Aorta (tissue), 5 donors: ENCODE measurements at regions not wholly inside any gene's neighbourhood (a gene's known extent, or its start where the extent isn't known, plus 50 kb on each side); places are given as distances from the start of the nearest gene placed in this dataset.

ENCODE experiments used
- ATAC-seq: fragments of 200-7000 bp; cut with Tn5 transposase; one replicate; pipeline ENCODE4 v1.9.1; 2022; ENCODE audit warnings: moderate library complexity; ENCODE audit not compliant: low FRiP score
- DNase-seq, 2 donors: peaks; one replicate each; pipeline ENCODE4 v3.0.0-alpha.2; 2020
- H3K27ac ChIP-seq, 2 donors: one replicate each; pipeline ENCODE4 v1.5.1; 2013; ENCODE audit warnings: low read length in 2 of 2, mild to moderate bottlenecking in 2 of 2, moderate library complexity in 2 of 2, control low read depth in 1 of 2, inconsistent platforms in 1 of 2, low read depth in 1 of 2
- H3K27me3 ChIP-seq, 2 donors: one replicate each; pipeline ENCODE4 v1.6.1; 2013; ENCODE audit warnings: control low read depth in 1 of 2, low read length in 1 of 2, mild to moderate bottlenecking in 1 of 2, moderate library complexity in 1 of 2; ENCODE audit not compliant: insufficient read depth in 2 of 2, control insufficient read depth in 1 of 2
- H3K36me3 ChIP-seq, 2 donors: one replicate each; pipeline ENCODE4 v1.6.1; 2013; ENCODE audit warnings: control low read depth in 1 of 2, low read length in 1 of 2, mild to moderate bottlenecking in 1 of 2; ENCODE audit not compliant: insufficient read depth in 2 of 2, control insufficient read depth in 1 of 2
- H3K4me1 ChIP-seq, 2 donors: one replicate each; pipeline ENCODE4 v1.6.1; 2013; ENCODE audit warnings: low read length in 2 of 2, control low read depth in 1 of 2, mild to moderate bottlenecking in 1 of 2, moderate library complexity in 1 of 2; ENCODE audit not compliant: insufficient read depth in 2 of 2, control insufficient read depth in 1 of 2
- H3K4me3 ChIP-seq, 2 donors: one replicate each; pipeline ENCODE4 v1.5.1; 2013; ENCODE audit warnings: low read length in 2 of 2, control low read depth in 1 of 2, mild to moderate bottlenecking in 1 of 2
- H3K9me3 ChIP-seq: one replicate; pipeline ENCODE4 v1.6.1; 2013; ENCODE audit warnings: mild to moderate bottlenecking, low read length; ENCODE audit not compliant: control insufficient read depth
- WGBS, 2 donors: extraction: QIAGEN DNeasy Blood & Tissue Kit; methylation state at CpG; one replicate each; pipeline ENCODE4 v1.1.7; 2013; 5-methylcytosine and 5-hydroxymethylcytosine counted together
- intact Hi-C, 2 donors: fragments of 100-400 bp; cut with DNase I; formaldehyde crosslinking; loops; one replicate each; pipeline versions ENCODE4 v1.14.2 to v1.15.0; 2022
- donor health status: healthy with polysubstance abuse.
- donor health status: Bipolar disorder and iron deficiency.
- donor health status: DM: no; HTN: no; CAD: no.
- donor health status: DM: no; HTN: no; CAD: no.
- donor health status: DM: yes; HTN: yes; CAD: no.

- no peak for DNase-seq
- Histone ChIP-seq H3K9me3 (no peaks in the 10 kb centered on the region), H3K4me1 (no peaks in the 10 kb centered on the region), H3K4me3 (no peak overlapping the region), H3K36me3 (no peaks in the 10 kb centered on the region), H3K27ac (no peak overlapping the region), H3K27me3 (no peaks in the 10 kb centered on the region)
- 74 to 75% methylated on average over 2 of the region's 2 CpGs for WGBS, 2 donors
- no peak for ATAC-seq
- intact Hi-C loops: no loop called here
Measured at GRCh38 chr11:115081972-115082371, 403.6 kb downstream of the NXPE2 start.

GRCh38 chr11:115083144-115083806 is 404.9 kb downstream of the NXPE2 start:
- DNase-seq (no peak), ATAC-seq (no peak)
- no peaks in the 10 kb centered on the region for H3K4me1 ChIP-seq
- intact Hi-C loops: no loop called here
- no peaks in the 10 kb centered on the region for H3K36me3 ChIP-seq
- H3K4me3 ChIP-seq: no peak overlapping the region
- 61 to 62% methylated on average over 13 of the region's 13 CpGs for WGBS, 2 donors
- no peaks in the 10 kb centered on the region for H3K9me3 ChIP-seq
- H3K27ac ChIP-seq: no peak overlapping the region
- no peaks in the 10 kb centered on the region for H3K27me3 ChIP-seq

GRCh38 chr11:115084231-115084630 is 405.9 kb downstream of the NXPE2 start:
- H3K27ac ChIP-seq: no peak overlapping the region
- intact Hi-C loops: no loop called here
- H3K36me3 ChIP-seq: no peaks in the 10 kb centered on the region
- H3K27me3 ChIP-seq: no peaks in the 10 kb centered on the region
- no peak overlapping the region for H3K4me3 ChIP-seq
- no peaks in the 10 kb centered on the region for H3K4me1 ChIP-seq
- no peaks in the 10 kb centered on the region for H3K9me3 ChIP-seq
- no peak for DNase-seq
- ATAC-seq: no peak
- 48 to 65% methylated on average over 4 of the region's 4 CpGs for WGBS, 2 donors

GRCh38 chr11:115085461-115086210 is 407.3 kb downstream of the NXPE2 start:
- no peak for ATAC-seq

GRCh38 chr11:115087791-115088190 is 409.5 kb downstream of the NXPE2 start:
- Histone ChIP-seq H3K4me3 (no peak overlapping the region), H3K9me3 (no peaks in the 10 kb centered on the region), H3K27ac (no peak overlapping the region), H3K36me3 (no peaks in the 10 kb centered on the region), H3K27me3 (no peaks in the 10 kb centered on the region), H3K4me1 (no peaks in the 10 kb centered on the region)
- ATAC-seq (no peak), DNase-seq (no peak)
- WGBS, 2 donors: 80 to 83% methylated on average over 2 of the region's 2 CpGs
- intact Hi-C loops: no loop called here

More at GRCh38 chr11:115085461-115086210, 407.3 kb downstream of the NXPE2 start:
- intact Hi-C loops: no loop called here
- no peak overlapping the region for H3K27ac ChIP-seq
- 49 to 54% methylated on average over 5 of the region's 5 CpGs for WGBS, 2 donors
- no peaks in the 10 kb centered on the region for H3K36me3 ChIP-seq
- H3K27me3 ChIP-seq: no peaks in the 10 kb centered on the region
- H3K4me1 ChIP-seq: no peaks in the 10 kb centered on the region
- no peak for DNase-seq
- H3K4me3 ChIP-seq: no peak overlapping the region
- H3K9me3 ChIP-seq: no peaks in the 10 kb centered on the region

GRCh38 chr11:115092516-115092915 is 411.7 kb downstream of the CADM1 start:
- no peaks in the 10 kb centered on the region for H3K4me1 ChIP-seq
- DNase-seq: no peak
- 30 to 43% methylated on average over 3 of the region's 3 CpGs for WGBS, 2 donors
- intact Hi-C loops: no loop called here
- H3K36me3 ChIP-seq: no peaks in the 10 kb centered on the region
- no peaks in the 10 kb centered on the region for H3K27me3 ChIP-seq
- no peak overlapping the region for H3K27ac ChIP-seq
- no peak for ATAC-seq
- H3K4me3 ChIP-seq: no peak overlapping the region
- H3K9me3 ChIP-seq: peaks cover 2% of the 10 kb centered on the region

- no peak overlapping the region for H3K4me3 ChIP-seq
- no peaks in the 10 kb centered on the region for H3K36me3 ChIP-seq
- DNase-seq (no peak), ATAC-seq (no peak)
- no peaks in the 10 kb centered on the region for H3K4me1 ChIP-seq
- H3K27ac ChIP-seq: no peak overlapping the region
- intact Hi-C loops: no loop called here
- WGBS, 2 donors: 70 to 83% methylated on average over 6 of the region's 6 CpGs
- peaks cover 2% of the 10 kb centered on the region for H3K9me3 ChIP-seq
- no peaks in the 10 kb centered on the region for H3K27me3 ChIP-seq
Measured at GRCh38 chr11:115097796-115098408, 406.3 kb downstream of the CADM1 start.

GRCh38 chr11:115100706-115101105 is 403.5 kb downstream of the CADM1 start:
- Histone ChIP-seq H3K27me3 (no peaks in the 10 kb centered on the region), H3K27ac (no peak overlapping the region), H3K9me3 (peaks cover 2% of the 10 kb centered on the region), H3K4me3 (no peak overlapping the region), H3K4me1 (no peaks in the 10 kb centered on the region), H3K36me3 (no peaks in the 10 kb centered on the region)
- ATAC-seq: no peak
- no peak for DNase-seq
- 85 to 90% methylated on average over 9 of the region's 9 CpGs for WGBS, 2 donors
- intact Hi-C loops: no loop called here

GRCh38 chr11:115103921-115104320 is 400.3 kb downstream of the CADM1 start:
- DNase-seq (no peak), ATAC-seq (no peak)
- no peak overlapping the region for H3K4me3 ChIP-seq
- no peaks in the 10 kb centered on the region for H3K27me3 ChIP-seq
- WGBS, 2 donors: 77 to 80% methylated on average over 7 of the region's 7 CpGs
- H3K36me3 ChIP-seq: no peaks in the 10 kb centered on the region
- no peak overlapping the region for H3K27ac ChIP-seq
- intact Hi-C loops: no loop called here
- H3K9me3 ChIP-seq: no peaks in the 10 kb centered on the region
- no peaks in the 10 kb centered on the region for H3K4me1 ChIP-seq
